Left lung (tissue), 4 donors: ENCODE measurements at regions not wholly inside any gene's neighbourhood (a gene's known extent, or its start where the extent isn't known, plus 50 kb on each side); places are given as distances from the start of the nearest gene placed in this dataset.

Experiments
- ATAC-seq: fragments of 200-7000 bp; cut with Tn5 transposase; one replicate; pipeline ENCODE4 v1.9.1; 2020; ENCODE audit warnings: moderate library complexity
- DNase-seq, 4 donors: peaks; one replicate each; pipeline ENCODE4 v3.0.0-alpha.2; 2013 to 2020
- H3K27ac ChIP-seq, 2 donors: fragments of 200-600 bp; sonication (generic) in 1 of 2; one replicate each; pipeline versions ENCODE4 v1.5.0 to v1.8.0; 2020 to 2021
- H3K27me3 ChIP-seq, 2 donors: fragments of 200-600 bp; sonication (generic) in 1 of 2; one replicate each; pipeline versions ENCODE4 v1.5.0 to v1.8.0; 2020 to 2021
- H3K36me3 ChIP-seq, 2 donors: fragments of 200-600 bp; sonication (generic) in 1 of 2; one replicate each; pipeline versions ENCODE4 v1.5.0 to v1.8.0; 2020 to 2021
- H3K4me1 ChIP-seq, 2 donors: fragments of 200-600 bp; one replicate each; pipeline ENCODE4 v1.8.0; 2021
- H3K4me3 ChIP-seq, 2 donors: fragments of 200-600 bp; sonication (generic) in 1 of 2; one replicate each; pipeline versions ENCODE4 v1.5.0 to v1.8.0; 2020 to 2021; ENCODE audit warnings: mild to moderate bottlenecking in 1 of 2
- H3K9me3 ChIP-seq, 2 donors: fragments of 200-600 bp; sonication (generic) in 1 of 2; one replicate each; pipeline versions ENCODE4 v1.5.0 to v1.8.0; 2020 to 2021
- CTCF ChIP-seq, 2 donors: fragments of 200-600 bp; sonication (generic) in 1 of 2; IDR thresholded peaks; one replicate each; pipeline versions ENCODE4 v1.5.0 to v1.8.0; 2021; ENCODE audit warnings: antibody characterized with exemption in 2 of 2
- intact Hi-C, 2 donors: fragments of 100-400 bp; cut with DNase I; formaldehyde crosslinking; loops; one replicate each; pipeline versions ENCODE4 v1.11.2 to v1.14.2; 2022
- donor health status: DM: no; HTN: yes; CAD: no.
- donor health status: DM: no; HTN: no; CAD: no.

- Histone ChIP-seq H3K36me3 (no peaks in the 10 kb centered on the region), H3K9me3 (no peaks in the 10 kb centered on the region), H3K4me1 (no peaks in the 10 kb centered on the region), H3K27me3 (no peaks in the 10 kb centered on the region), H3K4me3 (no peak overlapping the region), H3K27ac (no peak overlapping the region)
- TF ChIP-seq CTCF (IDR thresholded peaks at IDR 0.05) = no peak
- intact Hi-C loops = no loop called here
- DNase-seq = peak in 1 of 4 donors; percentile 45
- peak; percentile 79 for ATAC-seq
These were observed 71.5 kb upstream of the CXADR start for GRCh38 chr21:17441370-17441769.

DNA sequence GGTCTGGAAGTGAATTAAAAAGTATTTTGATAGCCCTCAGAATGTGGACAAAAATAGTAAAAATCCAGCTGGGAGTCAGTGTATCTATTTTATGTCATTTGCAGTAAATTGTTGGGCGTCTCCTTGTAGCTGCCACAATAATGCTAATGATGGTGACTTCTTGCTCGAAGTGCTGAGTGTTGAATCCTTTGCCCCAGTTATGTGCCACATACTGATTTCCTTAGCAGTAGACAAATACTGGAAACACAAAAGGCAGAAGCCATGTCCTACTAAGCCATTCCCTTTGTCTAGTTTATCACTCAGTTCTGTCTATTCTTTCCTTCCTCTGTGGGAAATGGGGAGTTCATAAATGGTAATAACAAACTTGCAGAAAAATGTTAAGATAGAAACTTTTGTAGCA, 70.7 kb upstream of the CXADR start:
- ATAC-seq = no peak
- H3K4me3 ChIP-seq = no peak overlapping the region
- H3K36me3 ChIP-seq = no peaks in the 10 kb centered on the region
- H3K4me1 ChIP-seq = no peaks in the 10 kb centered on the region
- no peak for TF ChIP-seq CTCF (IDR thresholded peaks at IDR 0.05)
- H3K27me3 ChIP-seq = no peaks in the 10 kb centered on the region
- DNase-seq = no peak
- intact Hi-C loops = no loop called here
- no peak overlapping the region for H3K27ac ChIP-seq
- no peaks in the 10 kb centered on the region for H3K9me3 ChIP-seq

DNA sequence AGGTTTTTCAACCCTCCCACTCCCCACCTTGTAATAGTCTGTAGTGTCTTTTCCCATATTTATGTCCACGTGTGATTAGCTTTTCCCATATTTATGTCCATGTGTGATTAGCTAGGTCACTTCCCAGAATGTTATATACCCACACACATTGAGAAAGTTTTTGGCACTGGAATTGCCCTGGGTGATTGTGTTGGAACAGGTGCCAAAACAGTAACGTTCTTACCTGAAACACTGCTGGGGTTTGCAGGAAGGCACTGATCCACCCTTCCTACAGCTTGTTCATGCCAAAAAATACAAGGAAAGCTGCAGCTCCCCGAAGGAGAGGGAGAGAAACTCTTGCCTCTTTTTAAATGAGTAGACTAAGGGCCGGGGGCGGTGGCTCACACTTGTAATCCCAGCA, 68.0 kb upstream of the CXADR start:
- intact Hi-C loops = no loop called here
- no peaks in the 10 kb centered on the region for H3K4me1 ChIP-seq
- no peaks in the 10 kb centered on the region for H3K36me3 ChIP-seq
- no peak for DNase-seq
- no peak for TF ChIP-seq CTCF (IDR thresholded peaks at IDR 0.05)
- H3K27me3 ChIP-seq = no peaks in the 10 kb centered on the region
- no peaks in the 10 kb centered on the region for H3K9me3 ChIP-seq
- H3K27ac ChIP-seq = no peak overlapping the region
- H3K4me3 ChIP-seq = no peak overlapping the region
- no peak for ATAC-seq

GRCh38 chr21:17446737-17447136, 66.1 kb upstream of the CXADR start:
- Histone ChIP-seq H3K36me3 (no peaks in the 10 kb centered on the region), H3K27ac (no peak overlapping the region), H3K4me3 (no peak overlapping the region), H3K4me1 (peaks cover 0 to 4% of the 10 kb centered on the region in 2 donors), H3K27me3 (no peaks in the 10 kb centered on the region), H3K9me3 (no peaks in the 10 kb centered on the region)
- DNase-seq = no peak
- intact Hi-C loops = no loop called here
- TF ChIP-seq CTCF (IDR thresholded peaks at IDR 0.05) = no peak
- ATAC-seq = peak; percentile 39

DNA sequence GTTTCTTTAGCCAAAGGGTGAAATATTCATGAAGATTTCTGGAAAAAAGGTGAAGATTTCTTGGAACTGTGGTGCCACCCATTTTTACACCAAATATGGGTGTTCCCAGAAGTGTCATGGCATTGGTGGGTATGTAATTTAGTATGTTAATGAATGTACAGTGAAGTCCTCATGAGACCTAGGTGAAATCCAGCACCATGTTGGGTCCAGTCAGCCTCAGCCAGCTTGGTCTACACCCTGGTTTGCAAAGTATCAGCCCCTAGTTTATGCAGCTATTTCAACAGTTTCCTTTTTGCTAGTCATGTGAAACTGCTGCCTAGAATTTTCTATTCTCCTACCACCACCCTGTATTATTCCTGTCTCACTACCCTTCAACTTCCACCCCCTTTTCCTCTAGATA, 63.1 kb upstream of the CXADR start:
- Histone ChIP-seq H3K9me3 (no peaks in the 10 kb centered on the region), H3K4me3 (no peak overlapping the region), H3K36me3 (no peaks in the 10 kb centered on the region), H3K27me3 (no peaks in the 10 kb centered on the region), H3K4me1 (peaks cover 0 to 7% of the 10 kb centered on the region in 2 donors), H3K27ac (no peak overlapping the region)
- no peak for TF ChIP-seq CTCF (IDR thresholded peaks at IDR 0.05)
- intact Hi-C loops = no loop called here
- no peak for DNase-seq
- ATAC-seq = no peak
